ENCODE measurements at regions not wholly inside any gene's neighbourhood (a gene's known extent, or its start where the extent isn't known, plus 50 kb on each side); places are given as distances from the start of the nearest gene placed in this dataset.
A peak's percentile ranks its signal among the peaks of the same experiment; 100 is the strongest.
"Not testable (repeated sequence)": the region's sequence is repeated elsewhere in the genome, so short reads cannot be mapped to it uniquely, and the experiment has no call there.

DNA sequence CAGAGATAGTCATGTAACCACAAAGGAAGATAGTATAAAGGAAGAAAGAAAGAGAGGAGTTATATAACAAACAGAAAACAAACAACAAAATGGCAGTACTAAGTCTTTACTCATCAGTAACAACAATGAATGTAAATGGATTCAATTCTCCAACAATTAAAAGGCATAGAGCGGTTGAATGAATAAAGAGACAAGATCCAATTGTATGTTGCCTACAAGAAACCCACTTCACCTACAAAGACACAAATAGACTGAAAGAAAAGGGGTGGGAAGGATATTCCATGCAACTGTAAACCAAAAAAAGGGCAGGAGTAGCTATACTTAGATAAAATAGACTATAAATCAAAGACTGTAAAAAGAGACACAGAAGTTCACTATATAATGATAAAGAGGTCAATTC lies 157.3 kb upstream of the CREB1 start:
- DNase-seq, result no peak

DNA sequence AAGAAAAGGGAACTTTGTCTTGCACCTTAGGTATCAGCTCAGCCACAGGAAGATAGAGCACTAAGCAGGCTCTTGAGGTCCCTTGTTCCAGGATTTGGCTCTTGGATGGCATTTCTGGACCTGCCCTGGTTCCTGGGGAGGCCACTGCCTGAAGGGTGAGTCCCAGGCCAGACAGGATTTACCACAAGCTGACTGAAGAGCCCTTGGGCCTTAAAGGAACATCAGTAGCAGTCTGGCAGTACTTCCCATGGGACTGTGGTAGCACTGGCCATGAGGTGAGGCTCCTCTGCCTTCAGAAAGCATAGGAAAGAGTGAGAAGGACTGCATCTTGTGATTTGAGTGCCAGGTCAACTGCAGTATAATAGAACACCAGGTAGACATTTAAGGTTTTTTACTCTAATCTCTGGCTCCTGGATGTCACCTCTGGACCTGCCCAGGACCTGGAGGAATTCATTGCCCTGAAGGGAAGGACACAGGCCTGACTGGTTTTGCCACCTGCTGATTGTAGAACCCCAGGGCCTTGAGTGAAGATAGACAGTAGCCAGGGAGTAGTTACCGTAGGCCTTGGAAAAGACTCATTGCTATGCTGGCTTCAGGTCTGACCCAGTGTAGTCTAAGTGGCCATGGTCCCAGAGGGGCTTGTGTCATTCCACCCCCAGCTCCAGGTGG lies 154.4 kb upstream of the CREB1 start:
- DNase-seq, result no peak

DNA sequence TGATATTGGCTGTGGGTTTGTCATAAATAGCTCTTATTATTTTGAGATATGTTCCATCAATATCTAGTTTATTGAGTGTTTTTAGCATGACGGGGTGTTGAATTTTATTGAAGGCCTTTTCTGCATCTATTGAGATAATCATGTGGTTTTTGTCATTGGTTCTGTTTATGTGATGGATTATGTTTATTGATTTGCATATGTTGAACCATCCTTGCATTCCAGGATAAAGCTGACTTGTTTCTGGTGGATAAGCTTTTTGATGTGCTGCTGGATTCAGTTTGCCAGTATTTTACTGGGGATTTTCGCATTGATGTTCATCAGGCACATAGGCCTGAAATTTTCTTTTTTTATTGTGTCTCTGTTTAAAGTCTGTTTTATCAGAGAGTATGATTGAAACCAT lies 151.1 kb upstream of the CREB1 start:
- DNase-seq, result not testable (repeated sequence)

DNA sequence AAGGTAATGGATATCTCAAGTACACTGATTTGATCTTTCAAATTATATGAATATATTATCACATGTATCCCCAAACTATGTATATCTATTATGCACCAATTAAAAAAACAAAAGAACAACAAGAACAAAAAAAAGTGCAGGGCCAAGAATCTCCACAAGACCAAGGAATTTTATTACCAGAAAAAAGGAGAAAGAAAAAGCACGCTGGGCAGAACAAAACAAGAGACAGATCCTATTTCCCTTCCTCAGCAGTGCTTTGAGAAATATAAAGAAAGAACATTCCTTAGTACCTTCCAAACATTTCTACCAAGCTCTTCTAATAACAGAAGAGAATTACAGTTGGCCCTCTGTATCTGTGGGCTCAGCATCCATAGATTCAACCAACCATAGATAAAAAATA lies 144.7 kb upstream of the CREB1 start:
- no peak for DNase-seq

DNA sequence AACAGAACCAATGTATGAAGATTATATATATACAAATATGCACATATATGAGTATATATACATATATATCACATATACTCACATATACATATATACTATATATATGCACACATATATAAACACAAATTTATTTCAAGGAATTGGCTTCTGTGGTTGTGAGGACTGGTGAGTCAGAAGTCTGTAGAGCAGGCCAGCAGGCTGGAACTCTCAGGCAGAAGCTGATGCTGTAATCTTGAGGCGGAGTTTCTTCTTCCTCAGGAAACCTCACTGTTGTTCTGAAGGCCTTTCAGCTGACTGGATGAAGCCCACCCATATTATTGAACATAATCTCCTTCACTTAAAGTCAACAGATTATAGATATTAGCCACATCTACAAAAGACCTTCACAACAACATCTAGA lies 143.9 kb upstream of the CREB1 start:
- DNase-seq, result no peak

DNA sequence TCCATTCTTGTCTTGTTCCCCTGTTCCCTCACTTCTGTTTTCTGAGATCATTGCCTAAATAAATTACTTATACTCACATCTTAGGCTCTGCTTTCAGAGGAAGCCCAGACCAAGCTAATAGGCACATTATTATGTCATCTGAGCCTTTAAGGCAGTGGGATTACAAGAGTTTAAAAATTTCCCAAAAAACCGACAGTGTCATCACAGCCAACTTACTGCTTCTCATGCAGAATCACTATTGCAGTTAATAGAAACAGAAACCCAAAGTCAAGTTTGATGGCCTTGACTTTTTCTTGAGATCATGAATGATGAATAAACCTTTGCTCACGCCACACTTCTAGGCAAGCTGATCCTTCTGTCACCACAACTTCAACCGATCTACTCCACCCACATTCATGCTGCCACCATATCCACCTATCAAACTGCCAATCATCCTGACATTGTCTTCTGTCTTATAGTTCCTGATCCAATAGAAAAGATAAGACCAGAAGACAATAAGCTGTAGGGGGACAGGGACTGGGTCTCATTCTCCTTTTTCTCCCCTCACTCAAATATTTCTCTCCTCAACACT lies 142.7 kb upstream of the CREB1 start:
- DNase-seq, result no peak

DNA sequence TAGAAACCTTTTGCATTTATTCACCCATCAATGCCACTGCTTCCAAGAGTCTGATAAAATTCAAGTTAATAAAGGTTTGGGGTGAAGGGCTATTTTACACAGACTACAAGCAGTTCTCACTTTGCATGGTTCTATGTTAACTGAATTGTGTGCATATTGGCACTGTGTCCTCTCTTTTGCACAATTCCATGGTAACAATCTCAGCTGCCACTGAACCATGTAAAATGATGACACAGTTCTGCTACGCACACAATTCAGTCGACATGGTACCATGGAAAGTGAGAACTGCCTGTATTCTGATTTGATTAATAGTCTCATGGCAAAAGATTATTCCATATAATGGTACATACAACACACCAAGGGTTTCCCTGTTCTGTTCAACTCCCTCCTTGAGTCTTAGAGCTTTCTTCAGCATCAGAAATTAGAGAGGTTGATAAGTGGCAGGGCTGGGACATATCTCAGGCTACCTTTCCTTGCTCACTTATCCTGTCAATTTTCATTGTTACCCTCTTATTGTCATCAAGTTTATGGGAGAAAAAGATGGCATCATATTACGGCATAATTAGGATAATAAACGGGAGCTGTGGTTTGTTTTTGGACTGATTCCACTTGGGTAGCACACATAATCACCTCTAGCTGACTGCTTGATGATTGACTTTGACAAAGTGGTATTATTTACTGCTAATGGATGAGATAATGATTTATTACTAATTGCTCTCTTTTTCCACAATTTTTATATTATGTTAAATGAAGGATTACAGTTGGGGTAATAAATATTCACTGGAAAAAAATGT lies 139.3 kb upstream of the CREB1 start:
- DNase-seq, result no peak

DNA sequence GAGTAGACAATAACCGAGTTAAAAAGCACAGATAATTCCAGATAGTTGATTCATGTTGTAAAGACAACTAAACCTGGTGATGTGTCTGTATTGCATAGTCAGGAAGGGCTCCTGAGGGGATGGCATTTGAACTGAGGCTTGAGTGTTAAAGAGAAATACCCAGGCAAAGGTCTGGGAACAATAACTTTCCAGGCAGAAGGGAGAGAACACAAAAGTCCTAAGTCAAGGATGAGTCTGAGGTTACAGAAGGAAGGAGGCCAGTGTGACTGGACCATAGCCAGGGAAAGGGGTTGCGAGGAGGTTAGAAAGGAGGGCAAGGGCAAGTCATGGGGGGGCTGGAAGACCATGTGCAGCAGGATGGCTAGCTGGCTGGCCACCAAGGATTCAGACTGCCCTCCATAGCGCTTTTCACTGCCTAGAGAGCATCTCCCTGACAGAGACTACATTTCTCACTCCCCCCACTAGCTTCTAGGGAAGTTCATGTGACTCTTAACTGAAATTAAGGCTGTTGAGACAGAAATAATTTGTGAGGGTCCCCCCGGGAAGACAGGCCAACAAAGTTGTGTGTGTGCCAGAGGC lies 135.5 kb upstream of the CREB1 start:
- no peak for DNase-seq

DNA sequence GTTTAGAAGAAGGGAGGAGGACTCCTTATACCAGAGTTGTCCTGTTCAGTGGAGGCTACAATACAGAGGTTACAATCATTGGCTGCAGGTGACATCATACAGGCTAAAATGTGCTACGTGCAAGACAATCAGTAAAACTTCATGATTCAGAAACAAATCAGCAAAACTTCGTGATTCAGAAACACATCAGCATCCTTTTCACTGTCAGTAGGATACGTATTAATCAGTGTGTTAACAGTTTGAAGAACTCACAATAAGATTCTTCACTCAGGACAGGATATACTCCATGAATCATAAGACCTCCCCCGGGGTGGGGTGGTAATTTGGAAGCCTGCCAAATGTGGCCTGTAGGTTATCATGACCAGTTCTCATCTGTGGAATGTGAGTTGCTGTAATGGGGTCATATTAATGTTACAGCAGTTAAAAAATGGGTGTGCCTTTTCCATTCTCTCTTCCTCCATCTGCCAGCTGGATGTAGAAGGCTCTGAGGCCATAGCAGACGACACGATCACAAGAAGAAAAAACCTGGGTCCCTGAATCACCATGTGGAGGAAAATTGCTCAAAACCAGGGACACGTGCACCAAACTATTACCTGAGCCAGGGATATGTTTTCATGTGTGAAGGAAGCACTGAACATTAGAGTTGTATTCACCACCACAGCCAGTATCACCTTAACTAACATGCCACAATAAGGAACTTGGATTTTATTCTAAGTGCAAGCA lies 134.8 kb upstream of the CREB1 start:
- DNase-seq, result no peak

DNA sequence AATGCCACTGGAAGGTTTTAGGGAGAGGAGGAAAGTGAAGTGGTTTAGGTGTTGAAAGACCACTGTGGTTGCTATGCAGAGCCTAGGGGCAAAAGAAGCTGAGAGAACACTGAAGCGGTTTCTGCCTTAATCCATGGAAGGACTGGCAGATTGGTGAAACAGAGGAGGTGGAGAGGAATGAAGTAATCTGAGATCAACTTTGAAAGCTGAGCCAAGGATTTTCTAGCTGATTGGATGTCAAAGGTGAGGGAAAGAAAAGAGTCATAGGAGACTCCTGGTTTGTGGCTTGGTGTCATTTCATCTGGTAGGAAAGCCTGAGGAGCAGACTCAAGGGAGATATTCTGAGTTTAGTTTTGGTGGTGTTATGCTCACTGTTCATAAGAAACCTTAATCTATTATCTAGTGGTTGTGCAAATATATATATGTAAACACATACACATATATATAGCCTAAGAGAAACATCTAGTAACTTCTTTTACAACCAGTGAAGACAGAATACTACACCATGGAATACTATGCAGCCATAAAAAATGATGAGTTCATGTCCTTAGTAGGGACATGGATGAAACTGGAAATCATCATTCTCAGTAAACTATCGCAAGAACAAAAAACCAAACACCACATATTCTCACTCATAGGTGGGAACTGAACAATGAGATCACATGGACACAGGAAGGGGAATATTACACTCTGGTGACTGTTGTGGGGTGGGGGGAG lies 134.1 kb upstream of the CREB1 start:
- no peak for DNase-seq

DNA sequence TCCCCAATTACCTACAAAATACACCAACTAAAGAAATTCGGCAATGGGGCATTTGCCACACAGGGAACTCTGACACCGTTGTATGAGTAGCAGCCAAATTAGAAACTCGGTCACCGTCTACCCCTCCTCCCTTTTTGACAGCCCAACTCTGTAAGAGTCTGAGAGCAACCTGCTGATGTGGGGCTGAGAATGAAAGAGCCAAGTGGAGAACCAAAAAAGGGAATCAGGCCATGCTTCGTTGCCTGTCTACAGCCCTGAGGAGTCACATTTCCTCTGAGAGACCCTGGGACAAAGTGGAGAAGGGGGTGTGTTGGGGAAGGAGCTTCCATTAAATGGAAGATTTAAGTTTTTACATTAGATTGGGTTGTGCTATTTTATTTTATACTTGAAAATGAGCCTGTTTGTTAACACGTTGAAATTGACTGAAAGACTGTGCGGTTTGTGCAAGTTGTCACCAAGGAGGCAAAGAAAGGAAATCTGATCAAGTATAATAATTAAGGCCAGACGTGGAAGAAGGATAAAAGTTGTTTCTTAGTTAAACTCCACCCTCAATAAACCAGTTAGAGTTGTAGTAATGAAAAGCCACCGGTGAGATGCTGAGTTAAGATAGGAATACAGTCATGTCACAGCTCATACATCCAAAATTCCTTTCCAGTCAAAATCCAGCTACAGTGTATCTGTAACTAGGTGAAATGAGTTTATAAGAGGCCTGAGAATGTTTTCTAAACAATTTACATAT lies 131.7 kb upstream of the CREB1 start:
- DNase-seq, result no peak

DNA sequence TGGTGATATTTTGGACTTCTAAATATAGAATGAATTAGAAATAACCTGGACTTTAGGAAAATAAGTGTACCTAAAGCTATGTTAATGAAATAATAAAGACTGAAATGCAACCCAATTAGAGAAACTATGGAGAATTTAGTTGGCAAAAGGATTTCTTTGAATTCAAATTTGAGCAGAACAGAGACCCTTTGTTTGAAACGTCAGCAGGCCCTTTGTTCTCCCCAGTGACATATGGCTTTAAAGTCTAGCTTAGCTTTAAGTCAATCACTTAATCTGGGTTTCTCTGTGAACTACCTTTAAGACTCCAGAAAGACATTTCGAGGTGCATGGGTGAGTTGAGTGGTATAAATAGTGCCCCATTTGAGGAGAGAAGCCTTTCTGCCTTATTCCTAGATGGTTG lies 130.5 kb upstream of the CREB1 start:
- DNase-seq, result no peak

DNA sequence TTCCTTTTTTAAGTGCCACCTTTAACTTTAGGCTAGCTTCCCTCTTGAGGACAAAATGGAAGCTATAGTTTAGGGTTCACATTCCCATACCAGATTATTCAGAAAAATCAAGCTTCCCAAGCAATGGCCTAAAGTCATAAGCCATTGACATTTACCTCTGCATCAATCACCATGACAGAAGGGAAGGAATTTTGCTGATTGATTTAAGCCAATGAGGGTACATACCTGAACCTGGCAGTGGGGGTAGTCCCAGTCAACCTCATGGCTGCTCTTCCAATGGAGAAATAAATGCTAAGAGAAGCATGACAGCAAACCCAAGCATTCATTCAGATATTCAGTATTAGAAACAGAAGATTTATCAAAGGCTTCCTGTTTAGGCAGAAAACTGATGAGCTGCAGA lies 128.4 kb upstream of the CREB1 start:
- DNase-seq, result no peak

DNA sequence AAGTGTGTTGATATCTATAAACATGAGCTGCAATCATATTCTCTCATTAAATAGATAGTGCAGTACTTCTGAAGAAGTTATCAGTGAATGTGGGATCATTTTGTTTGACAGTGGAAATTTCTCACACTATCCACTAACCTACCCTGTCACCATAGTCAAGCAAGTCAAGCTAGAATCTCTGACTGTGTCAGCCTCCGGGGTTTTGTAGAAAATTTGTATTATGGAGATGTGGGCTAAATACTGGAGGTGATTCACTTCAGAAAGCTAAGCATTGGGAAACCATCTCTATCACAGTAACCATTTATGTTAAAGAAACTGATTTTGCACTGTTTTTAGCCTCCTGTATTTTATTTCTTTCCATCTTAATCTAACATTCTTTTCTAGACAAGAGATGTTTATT lies 126.6 kb upstream of the CREB1 start:
- no peak for DNase-seq

DNA sequence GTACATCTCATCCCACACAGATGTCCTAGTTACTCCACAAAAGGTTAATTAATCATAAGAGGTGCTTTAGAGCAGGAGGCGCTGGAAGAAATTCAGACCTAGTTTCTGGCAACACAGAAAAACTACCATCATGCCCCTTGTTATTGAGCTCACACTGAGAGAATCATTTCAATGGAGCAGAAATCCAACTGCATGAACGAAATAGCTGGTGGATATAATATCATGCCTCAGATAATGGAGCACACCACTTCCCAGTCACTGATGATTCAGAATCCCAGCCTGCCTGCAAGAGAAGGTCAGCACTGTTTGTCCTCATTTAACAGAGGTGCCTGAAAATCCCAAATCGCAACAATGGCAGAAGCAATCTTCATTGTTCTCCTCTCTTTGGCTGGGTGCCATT lies 125.8 kb upstream of the CREB1 start:
- DNase-seq, result no peak

DNA sequence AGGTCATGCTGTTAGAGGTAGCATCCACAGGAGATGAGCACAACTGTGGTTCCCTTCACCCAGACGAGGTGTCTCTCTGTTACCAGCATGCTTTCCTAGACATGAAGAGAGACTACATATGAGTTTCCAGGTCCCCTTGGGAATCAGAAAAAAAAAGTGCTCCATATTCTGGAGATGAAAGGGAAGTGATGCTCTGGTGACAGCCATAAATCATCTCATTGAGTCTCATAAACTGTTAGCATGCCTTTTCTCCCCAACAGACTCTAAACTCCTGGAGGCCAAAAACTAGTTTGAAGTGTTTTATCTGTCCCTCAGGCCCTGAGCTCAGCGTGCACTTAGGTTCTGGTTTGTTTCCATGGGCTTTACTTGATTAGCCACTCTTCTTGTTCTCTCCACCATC lies 124.6 kb upstream of the CREB1 start:
- no peak for DNase-seq

DNA sequence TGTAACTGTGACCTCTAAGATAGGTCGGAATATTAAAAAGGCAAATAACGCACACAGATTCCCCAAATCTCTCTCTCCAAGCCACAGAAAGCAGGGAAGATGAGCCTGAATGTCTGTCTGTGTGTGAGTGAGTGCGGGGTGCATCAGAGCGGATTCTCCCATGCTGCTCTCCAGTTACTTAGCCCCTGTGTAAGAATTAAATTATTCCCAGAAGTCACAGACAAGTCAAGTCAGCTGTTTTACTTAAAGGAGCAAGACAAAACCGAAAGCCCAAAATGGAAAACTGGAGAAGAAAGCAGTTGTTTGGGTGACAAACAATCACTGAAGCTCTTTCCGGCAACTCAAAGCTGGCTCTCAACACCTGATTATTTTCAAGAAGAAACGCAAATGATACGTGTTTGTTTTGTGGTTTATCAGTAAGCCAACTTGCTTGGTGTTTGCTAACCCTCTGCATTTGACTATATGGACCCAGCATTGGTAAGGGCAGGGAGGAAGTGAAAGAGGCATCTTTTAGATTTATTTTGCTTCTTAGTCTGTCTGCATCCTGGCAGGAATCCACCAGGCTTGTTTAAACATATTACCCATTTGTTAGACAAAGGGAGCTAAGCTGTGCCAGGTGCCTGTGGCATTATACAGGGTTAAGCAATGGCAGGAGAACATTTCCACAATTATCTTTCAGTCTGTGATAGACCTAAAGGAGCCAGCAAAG lies 121.5 kb upstream of the CREB1 start:
- peak; percentile 51 for DNase-seq

DNA sequence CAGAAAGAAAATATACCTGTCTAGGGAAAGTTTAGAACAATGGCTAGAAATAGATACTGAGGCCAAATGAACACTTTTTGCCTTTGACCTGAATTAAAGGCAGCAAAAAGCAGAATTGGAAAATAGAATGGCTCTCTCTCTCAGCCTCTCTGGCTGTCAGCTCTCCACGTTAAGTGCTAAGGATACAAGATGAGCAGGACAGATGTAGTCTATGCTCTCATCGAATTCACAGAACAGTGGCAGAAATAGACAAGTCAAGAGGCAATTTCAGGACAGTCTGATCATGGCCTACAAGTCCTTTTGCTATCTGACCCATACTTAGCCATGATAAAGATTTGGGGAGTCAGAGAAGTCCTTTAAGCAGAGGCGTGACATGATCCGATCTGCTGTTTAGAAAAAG lies 120.2 kb upstream of the CREB1 start:
- DNase-seq, result no peak

DNA sequence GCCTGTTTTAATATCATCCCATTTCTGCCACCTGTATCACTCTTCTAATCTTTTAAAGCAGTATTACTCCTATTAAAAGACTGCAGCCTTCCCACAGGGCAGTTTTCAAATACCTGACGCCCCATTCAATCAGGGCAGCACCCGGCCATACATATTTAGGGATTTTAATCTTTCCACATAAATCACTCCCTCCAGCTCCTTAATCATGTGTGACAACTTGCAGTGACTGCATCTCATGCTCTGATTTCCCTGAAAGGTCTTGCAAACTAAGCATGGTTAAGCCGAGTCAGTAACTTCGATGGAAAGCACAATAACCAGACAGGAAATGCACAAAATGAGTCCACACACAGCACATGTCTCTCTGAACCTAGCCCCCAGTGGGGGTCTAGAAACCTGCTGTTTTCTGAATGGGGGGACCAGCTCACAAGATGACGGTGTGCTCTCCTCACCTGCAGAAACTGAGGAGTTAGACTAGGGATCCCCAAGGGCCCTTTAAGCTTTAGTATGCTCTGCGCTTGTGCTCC lies 116.9 kb upstream of the CREB1 start:
- no peak for DNase-seq

DNA sequence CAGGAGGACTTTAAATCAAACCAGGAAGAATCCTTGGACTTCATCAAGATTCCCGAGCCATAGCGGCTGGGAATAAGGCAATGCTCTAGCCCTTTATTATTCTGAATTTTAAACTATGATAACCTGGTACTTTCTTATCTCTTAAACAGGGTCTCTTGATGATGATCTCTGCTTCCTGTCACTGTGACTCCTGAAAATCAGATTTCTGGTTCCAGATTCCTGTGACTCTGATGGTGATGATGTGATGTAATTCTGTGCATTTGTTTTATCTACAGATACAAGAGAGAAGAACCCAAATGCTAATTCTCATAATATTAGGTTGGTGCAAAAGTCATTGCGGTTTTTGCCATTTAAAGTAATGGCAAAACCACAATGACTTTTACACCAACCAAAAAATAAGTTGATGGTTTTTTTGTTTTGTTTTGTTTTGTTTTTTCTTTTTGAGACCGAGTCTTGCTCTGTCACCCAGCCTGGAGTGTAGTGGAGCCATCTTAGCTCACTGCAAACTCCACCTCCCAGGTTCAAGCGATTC lies 116.3 kb upstream of the CREB1 start:
- DNase-seq, result no peak

DNA sequence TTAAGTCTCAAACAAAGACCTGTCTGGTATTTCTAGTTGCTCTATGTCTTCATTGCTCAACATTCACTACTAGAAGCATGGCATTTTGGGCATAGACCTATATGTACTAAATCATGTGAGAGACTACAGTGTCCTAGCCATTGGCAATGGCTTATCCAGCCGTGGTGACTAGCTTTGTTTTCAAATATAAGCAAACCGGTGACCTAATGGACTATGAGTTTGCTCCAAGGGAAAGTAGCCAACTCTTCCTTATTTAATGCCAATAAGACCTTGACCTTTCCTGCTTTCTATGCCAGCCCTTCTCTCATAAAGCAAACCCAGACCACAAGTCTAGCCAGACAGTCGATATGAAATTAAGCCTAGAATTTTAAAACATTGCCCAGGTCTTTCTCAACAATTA lies 113.7 kb upstream of the CREB1 start:
- DNase-seq, result no peak
